ENCODE measurements at regions not wholly inside any gene's neighbourhood (a gene's known extent, or its start where the extent isn't known, plus 50 kb on each side); places are given as distances from the start of the nearest gene placed in this dataset.

DNA sequence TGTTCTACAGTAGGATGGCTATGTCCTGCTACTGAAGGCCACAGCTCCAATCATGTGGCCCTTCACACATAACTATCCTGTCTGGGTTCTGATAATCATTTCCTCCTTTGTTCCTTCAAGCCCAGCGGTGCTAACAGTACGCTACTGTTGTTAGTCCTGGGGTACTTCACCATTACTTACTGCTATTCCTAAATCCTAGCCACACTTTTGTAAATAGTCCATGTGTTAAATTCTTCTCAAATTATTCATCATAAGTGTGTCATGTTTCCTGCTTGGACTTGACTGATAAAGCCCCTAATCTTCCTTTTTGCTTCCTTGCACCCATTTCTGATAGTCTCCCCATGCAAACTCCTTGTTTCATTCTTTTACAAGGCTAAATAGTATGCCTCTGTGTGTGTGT, 332.6 kb downstream of the FGF13 start:
- H3K4me2 ChIP-seq (ENCODE audit: low read length): no peak overlapping the region
- H3K27ac ChIP-seq (ENCODE audit: low read length): no peak overlapping the region
- no peaks in the 10 kb centered on the region for H3K9me3 ChIP-seq (ENCODE audit: insufficient read depth, low read length)
- TF ChIP-seq EZH2phosphoT487 (IDR thresholded peaks at IDR 0.05; ENCODE audit: low read depth): no peak
- TF ChIP-seq, protein P1, sequence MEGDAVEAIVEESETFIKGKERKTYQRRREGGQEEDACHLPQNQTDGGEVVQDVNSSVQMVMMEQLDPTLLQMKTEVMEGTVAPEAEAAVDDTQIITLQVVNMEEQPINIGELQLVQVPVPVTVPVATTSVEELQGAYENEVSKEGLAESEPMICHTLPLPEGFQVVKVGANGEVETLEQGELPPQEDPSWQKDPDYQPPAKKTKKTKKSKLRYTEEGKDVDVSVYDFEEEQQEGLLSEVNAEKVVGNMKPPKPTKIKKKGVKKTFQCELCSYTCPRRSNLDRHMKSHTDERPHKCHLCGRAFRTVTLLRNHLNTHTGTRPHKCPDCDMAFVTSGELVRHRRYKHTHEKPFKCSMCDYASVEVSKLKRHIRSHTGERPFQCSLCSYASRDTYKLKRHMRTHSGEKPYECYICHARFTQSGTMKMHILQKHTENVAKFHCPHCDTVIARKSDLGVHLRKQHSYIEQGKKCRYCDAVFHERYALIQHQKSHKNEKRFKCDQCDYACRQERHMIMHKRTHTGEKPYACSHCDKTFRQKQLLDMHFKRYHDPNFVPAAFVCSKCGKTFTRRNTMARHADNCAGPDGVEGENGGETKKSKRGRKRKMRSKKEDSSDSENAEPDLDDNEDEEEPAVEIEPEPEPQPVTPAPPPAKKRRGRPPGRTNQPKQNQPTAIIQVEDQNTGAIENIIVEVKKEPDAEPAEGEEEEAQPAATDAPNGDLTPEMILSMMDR (IDR thresholded peaks at IDR 0.05; ENCODE audit: low read depth, low read length): no peak
- H3K4me1 ChIP-seq (ENCODE audit: low read length): no peaks in the 10 kb centered on the region
- no peak overlapping the region for H3K4me3 ChIP-seq (ENCODE audit: low read length)
- no peaks in the 10 kb centered on the region for H4K20me1 ChIP-seq (ENCODE audit: insufficient read depth, low read length)
- H3K36me3 ChIP-seq (replicated peaks; ENCODE audit: low read depth, low read length): no peaks in the 10 kb centered on the region
- no peak overlapping the region for H2AFZ ChIP-seq (ENCODE audit: low read depth, low read length)
- H3K79me2 ChIP-seq (ENCODE audit: low read length): no peaks in the 10 kb centered on the region
- no peaks in the 10 kb centered on the region for H3K27me3 ChIP-seq (ENCODE audit: low read depth, low read length)
- H3K9ac ChIP-seq (ENCODE audit: low read length): no peak overlapping the region

DNA sequence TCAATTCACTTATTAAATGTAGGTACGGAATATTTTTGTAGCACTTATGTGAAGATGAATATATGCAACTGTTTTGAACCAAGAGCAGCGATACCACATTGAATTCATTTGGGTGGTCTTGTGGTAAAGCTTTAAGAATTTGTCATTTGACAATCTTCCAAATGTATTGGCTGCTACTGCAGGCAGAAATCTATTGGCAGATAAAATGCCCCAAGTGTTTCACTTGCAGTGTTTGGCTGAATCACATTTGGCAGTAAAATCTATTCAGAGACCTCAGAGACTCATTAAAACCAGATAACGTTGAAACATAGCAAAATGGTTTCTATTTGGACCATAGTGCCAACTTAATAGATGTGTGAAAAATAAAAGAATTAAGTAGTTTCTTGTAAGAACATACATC, 303.4 kb downstream of the FGF13 start:
- no peak for TF ChIP-seq EZH2phosphoT487 (IDR thresholded peaks at IDR 0.05; ENCODE audit: low read depth)
- TF ChIP-seq, protein P1 (IDR thresholded peaks at IDR 0.05; ENCODE audit: low read depth, low read length): no peak
- H3K4me2 ChIP-seq (ENCODE audit: low read length): no peak overlapping the region

DNA sequence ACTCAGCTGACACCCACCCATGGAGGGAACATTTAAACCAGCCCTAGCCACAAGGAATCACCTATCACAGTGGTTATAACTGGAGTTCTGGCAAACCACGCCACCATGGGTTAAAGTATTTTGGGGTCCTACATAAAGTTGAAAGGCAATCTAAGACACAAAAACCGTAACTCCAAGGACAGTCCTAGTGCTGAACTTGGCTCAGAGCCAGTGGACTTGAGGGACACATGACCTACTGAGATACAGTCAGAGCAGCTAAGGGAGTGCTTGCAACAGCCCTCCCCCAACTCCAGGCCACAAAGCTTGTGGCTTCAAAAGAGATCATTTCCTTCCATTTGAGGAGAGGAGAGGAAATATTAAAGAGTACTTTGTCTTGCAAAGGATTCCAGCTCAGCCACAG, 300.5 kb downstream of the FGF13 start:
- no peak overlapping the region for H3K4me2 ChIP-seq (ENCODE audit: low read length)
- H3K36me3 ChIP-seq (replicated peaks; ENCODE audit: low read depth, low read length): no peaks in the 10 kb centered on the region
- TF ChIP-seq EZH2phosphoT487 (IDR thresholded peaks at IDR 0.05; ENCODE audit: low read depth): no peak
- TF ChIP-seq, protein P1 (IDR thresholded peaks at IDR 0.05; ENCODE audit: low read depth, low read length): no peak
- no peaks in the 10 kb centered on the region for H3K27me3 ChIP-seq (ENCODE audit: low read depth, low read length)
- H2AFZ ChIP-seq (ENCODE audit: low read depth, low read length): no peak overlapping the region
- no peaks in the 10 kb centered on the region for H3K4me1 ChIP-seq (ENCODE audit: low read length)
- H3K9me3 ChIP-seq (ENCODE audit: insufficient read depth, low read length): no peaks in the 10 kb centered on the region
- no peaks in the 10 kb centered on the region for H3K79me2 ChIP-seq (ENCODE audit: low read length)
- no peaks in the 10 kb centered on the region for H4K20me1 ChIP-seq (ENCODE audit: insufficient read depth, low read length)
- H3K27ac ChIP-seq (ENCODE audit: low read length): no peak overlapping the region
- H3K4me3 ChIP-seq (ENCODE audit: low read length): no peak overlapping the region
- no peak overlapping the region for H3K9ac ChIP-seq (ENCODE audit: low read length)

More for the DNA sequence above, 303.4 kb downstream of the FGF13 start:
- no peaks in the 10 kb centered on the region for H3K27me3 ChIP-seq (ENCODE audit: low read depth, low read length)
- H3K9me3 ChIP-seq (ENCODE audit: insufficient read depth, low read length): no peaks in the 10 kb centered on the region
- H3K27ac ChIP-seq (ENCODE audit: low read length): no peak overlapping the region
- no peaks in the 10 kb centered on the region for H3K4me1 ChIP-seq (ENCODE audit: low read length)
- H3K79me2 ChIP-seq (ENCODE audit: low read length): no peaks in the 10 kb centered on the region
- H4K20me1 ChIP-seq (ENCODE audit: insufficient read depth, low read length): no peaks in the 10 kb centered on the region
- H3K36me3 ChIP-seq (replicated peaks; ENCODE audit: low read depth, low read length): no peaks in the 10 kb centered on the region
- H2AFZ ChIP-seq (ENCODE audit: low read depth, low read length): no peak overlapping the region
- H3K4me3 ChIP-seq (ENCODE audit: low read length): no peak overlapping the region
- H3K9ac ChIP-seq (ENCODE audit: low read length): no peak overlapping the region
